OCI-LY3 (cell line): ENCODE measurements at regions not wholly inside any gene's neighbourhood (a gene's known extent, or its start where the extent isn't known, plus 50 kb on each side); places are given as distances from the start of the nearest gene placed in this dataset.

Source experiments
- EZH2phosphoT487 ChIP-seq: fragments of 200-600 bp; shearing (Covaris generic); IDR thresholded peaks from 2 replicates; pipeline ENCODE4 v1.6.1; 2018; ENCODE audit warnings: antibody characterized with exemption, mixed run types, low read depth
- TF ChIP-seq, protein P1 (sequence below): fragments of 200-600, 300-600 bp; sonication (generic); IDR thresholded peaks from 2 replicates; pipeline ENCODE4 v1.5.1; 2014; ENCODE audit warnings: antibody characterized with exemption, low read length, low read depth

DNA sequence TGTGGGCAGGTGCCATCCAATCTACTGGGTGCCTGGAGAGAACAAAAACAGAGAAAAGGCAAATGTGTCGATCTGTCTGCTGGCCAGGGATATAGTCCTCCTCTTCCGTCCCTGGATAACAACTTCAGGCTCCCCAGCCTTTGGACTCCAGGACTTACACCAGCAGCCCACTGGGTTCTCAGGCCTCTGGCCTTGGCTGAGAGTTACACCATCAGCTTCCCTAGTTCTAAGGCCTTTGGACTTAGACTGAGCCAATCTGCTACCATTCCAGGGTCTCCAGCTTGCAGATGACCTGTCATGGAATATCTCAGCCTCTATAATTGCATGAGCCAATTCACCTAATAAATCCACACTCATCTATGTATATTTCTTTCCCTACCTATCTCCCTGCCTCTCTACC, 460.9 kb upstream of the ADAMTS9 start:
- TF ChIP-seq, protein P1, sequence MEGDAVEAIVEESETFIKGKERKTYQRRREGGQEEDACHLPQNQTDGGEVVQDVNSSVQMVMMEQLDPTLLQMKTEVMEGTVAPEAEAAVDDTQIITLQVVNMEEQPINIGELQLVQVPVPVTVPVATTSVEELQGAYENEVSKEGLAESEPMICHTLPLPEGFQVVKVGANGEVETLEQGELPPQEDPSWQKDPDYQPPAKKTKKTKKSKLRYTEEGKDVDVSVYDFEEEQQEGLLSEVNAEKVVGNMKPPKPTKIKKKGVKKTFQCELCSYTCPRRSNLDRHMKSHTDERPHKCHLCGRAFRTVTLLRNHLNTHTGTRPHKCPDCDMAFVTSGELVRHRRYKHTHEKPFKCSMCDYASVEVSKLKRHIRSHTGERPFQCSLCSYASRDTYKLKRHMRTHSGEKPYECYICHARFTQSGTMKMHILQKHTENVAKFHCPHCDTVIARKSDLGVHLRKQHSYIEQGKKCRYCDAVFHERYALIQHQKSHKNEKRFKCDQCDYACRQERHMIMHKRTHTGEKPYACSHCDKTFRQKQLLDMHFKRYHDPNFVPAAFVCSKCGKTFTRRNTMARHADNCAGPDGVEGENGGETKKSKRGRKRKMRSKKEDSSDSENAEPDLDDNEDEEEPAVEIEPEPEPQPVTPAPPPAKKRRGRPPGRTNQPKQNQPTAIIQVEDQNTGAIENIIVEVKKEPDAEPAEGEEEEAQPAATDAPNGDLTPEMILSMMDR = no peak
- no peak for TF ChIP-seq EZH2phosphoT487
